AG10803 (cell line): ENCODE measurements at regions not wholly inside any gene's neighbourhood (a gene's known extent, or its start where the extent isn't known, plus 50 kb on each side); places are given as distances from the start of the nearest gene placed in this dataset.

ENCODE experiments used
- DNase-seq: peaks from one replicate; pipeline ENCODE4 v3.0.0; 2010; ENCODE audit warnings: low read depth
- H3K4me3 ChIP-seq: 2 replicates; pipeline ENCODE4 v1.5.1; 2011; ENCODE audit warnings: mild to moderate bottlenecking, low read length, control low read depth
- TF ChIP-seq, protein P1 (sequence below): conservative IDR thresholded peaks from 2 replicates; pipeline ENCODE4 v1.5.1; 2011; ENCODE audit warnings: mild to moderate bottlenecking, low read length, control low read depth, inconsistent platforms

- H3K4me3 ChIP-seq: no peak overlapping the region
- DNase-seq: no peak
- TF ChIP-seq, protein P1, sequence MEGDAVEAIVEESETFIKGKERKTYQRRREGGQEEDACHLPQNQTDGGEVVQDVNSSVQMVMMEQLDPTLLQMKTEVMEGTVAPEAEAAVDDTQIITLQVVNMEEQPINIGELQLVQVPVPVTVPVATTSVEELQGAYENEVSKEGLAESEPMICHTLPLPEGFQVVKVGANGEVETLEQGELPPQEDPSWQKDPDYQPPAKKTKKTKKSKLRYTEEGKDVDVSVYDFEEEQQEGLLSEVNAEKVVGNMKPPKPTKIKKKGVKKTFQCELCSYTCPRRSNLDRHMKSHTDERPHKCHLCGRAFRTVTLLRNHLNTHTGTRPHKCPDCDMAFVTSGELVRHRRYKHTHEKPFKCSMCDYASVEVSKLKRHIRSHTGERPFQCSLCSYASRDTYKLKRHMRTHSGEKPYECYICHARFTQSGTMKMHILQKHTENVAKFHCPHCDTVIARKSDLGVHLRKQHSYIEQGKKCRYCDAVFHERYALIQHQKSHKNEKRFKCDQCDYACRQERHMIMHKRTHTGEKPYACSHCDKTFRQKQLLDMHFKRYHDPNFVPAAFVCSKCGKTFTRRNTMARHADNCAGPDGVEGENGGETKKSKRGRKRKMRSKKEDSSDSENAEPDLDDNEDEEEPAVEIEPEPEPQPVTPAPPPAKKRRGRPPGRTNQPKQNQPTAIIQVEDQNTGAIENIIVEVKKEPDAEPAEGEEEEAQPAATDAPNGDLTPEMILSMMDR: no peak
Measured at GRCh38 chr1:189149547-189150375, 1327.9 kb downstream of the BRINP3 start.

GRCh38 chr1:189150624-189151023 lies 1327.0 kb downstream of the BRINP3 start:
- H3K4me3 ChIP-seq: no peak overlapping the region
- no peak for DNase-seq
- TF ChIP-seq, protein P1: no peak

DNA sequence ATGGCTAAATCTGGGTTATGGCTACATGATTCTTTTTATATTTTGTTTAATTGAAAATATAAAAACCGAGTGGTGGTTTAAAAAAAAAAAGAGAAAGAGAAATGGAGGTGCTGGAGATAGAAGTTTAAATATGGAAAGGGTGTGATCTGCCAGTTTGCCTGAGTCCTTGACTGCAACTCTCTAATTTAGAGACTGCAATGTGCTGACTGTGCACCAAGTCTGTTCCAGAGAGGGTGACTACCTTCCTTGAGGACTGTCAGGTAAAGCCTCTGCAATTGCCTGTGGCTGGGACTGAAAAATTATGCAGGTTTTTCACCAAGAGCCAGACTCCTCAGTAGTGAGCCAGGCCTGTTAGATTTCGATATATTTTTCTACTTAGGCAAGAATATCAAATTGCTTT lies 1326.3 kb downstream of the BRINP3 start:
- TF ChIP-seq, protein P1: no peak
- no peak for DNase-seq
- H3K4me3 ChIP-seq: no peak overlapping the region

- TF ChIP-seq, protein P1: no peak
- DNase-seq: no peak
- H3K4me3 ChIP-seq: no peak overlapping the region
Measured at GRCh38 chr1:189152685-189153084, 1325.0 kb downstream of the BRINP3 start.

GRCh38 chr1:189158155-189158554 lies 1319.5 kb downstream of the BRINP3 start:
- TF ChIP-seq, protein P1: no peak
- no peak for DNase-seq

DNA sequence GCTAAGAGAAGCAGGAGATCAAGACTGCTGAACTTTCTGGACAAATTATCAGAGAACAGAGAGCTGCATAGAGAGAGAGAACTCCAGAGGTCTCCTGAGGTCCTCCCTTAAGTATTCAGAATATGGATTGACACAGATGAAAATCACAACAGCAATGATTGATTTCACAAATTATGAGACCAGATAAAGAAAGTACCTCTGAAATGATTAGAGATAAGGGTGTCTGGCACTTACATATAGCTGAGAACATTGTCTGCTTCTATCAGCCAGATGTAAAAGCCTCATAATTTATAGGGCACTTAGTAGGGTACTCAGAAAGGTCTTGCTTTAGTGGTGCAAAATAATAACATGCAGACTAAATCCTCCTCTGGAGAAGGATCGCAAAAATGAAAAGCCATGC lies 1301.8 kb downstream of the BRINP3 start:
- H3K4me3 ChIP-seq: no peak overlapping the region
- DNase-seq: no peak
- TF ChIP-seq, protein P1: no peak

More at GRCh38 chr1:189158155-189158554, 1319.5 kb downstream of the BRINP3 start:
- no peak overlapping the region for H3K4me3 ChIP-seq

DNA sequence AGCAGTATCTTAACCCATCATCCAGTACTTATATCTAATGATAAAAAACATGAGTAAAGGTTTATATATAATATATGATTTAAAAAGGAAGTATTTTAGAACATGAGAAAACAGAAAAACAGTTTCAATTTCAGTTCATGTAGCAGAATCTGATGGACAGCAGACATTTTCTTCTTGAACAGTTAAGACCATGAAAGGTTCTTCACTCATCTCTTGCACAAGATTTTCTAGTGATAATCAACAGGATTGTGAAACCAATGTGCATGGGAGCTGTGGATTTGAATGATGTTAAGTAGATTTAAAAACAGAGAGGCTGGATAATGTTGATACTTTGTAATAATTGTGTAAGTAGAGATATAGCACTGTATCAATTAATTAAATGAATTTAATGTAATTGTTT lies 1297.6 kb downstream of the BRINP3 start:
- TF ChIP-seq, protein P1: no peak
- no peak overlapping the region for H3K4me3 ChIP-seq
- no peak for DNase-seq
